GM18505 (cell line): ENCODE measurements at regions not wholly inside any gene's neighbourhood (a gene's known extent, or its start where the extent isn't known, plus 50 kb on each side); places are given as distances from the start of the nearest gene placed in this dataset.

Source experiments
- ATAC-seq: cut with Tn5 transposase; IDR thresholded peaks from one replicate; pipeline ENCODE4 v1.9.1; 2021; ENCODE audit not compliant: unreplicated experiment
- POLR2A ChIP-seq: IDR thresholded peaks from 4 replicates; pipeline ENCODE4 v1.6.1; 2011; ENCODE audit warnings: borderline replicate concordance; ENCODE audit not compliant: insufficient read depth, insufficient read length; ENCODE audit errors: extremely low read depth

DNA sequence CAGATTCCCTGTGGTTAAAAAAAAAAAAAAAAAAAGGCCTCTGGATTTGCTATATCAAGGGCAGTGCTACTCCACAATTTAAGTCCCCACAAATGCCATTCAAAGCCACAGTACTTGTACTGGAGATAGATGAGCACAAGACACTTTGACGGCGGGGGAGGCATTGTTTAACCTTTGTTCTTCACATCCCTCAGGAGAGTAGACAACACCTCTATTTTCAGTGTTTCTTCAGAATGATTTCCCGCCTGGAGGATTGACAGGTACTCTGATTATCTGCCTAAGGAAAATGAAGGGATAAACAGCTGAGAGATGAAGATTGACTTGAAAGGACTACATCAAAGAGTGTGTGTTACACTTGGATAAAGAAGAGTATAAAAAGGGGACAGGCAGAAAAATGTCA, 58.7 kb downstream of the OTOL1 start:
- no peak for ATAC-seq

DNA sequence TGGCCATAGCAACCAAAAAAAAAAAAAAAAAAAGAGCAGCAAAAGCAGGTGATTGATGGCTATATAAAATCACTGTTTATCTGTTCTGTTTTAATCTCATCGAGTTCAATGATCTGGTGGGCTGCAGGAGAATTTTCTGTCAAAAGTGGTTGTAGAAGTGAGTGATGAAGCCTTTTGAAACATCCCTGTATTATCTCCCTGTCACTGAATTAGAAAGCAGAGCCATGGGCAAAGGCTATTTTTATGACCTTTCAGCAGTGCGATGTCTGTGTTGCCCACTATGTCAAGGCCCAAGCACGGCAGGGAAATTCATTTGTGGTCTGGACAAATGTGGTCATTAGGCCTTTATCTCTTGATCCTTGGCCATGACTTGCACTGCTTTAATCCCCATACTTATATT, 59.9 kb downstream of the OTOL1 start:
- no peak for TF ChIP-seq POLR2A
- ATAC-seq = no peak

More for the DNA sequence above, 58.7 kb downstream of the OTOL1 start:
- no peak for TF ChIP-seq POLR2A

DNA sequence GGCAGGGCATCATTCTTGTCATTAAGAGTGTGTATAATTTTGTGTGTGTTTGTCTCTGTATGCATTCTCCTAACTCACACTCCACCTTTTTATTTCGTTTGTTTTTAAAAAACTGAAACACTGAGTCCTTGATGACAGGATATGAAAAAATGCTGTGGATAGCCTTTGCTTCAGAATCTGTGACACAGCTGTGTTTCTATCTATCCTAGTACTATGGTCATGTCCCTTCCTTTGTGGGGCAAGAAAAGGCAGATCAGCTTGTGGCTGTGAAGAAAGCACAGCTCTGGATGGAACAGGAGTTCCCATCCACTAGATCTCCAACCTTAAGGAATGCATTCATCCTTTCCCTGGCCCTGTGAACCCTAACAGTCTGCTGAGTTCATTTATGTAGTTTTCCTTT, 60.3 kb downstream of the OTOL1 start:
- TF ChIP-seq POLR2A = no peak
- ATAC-seq = no peak

DNA sequence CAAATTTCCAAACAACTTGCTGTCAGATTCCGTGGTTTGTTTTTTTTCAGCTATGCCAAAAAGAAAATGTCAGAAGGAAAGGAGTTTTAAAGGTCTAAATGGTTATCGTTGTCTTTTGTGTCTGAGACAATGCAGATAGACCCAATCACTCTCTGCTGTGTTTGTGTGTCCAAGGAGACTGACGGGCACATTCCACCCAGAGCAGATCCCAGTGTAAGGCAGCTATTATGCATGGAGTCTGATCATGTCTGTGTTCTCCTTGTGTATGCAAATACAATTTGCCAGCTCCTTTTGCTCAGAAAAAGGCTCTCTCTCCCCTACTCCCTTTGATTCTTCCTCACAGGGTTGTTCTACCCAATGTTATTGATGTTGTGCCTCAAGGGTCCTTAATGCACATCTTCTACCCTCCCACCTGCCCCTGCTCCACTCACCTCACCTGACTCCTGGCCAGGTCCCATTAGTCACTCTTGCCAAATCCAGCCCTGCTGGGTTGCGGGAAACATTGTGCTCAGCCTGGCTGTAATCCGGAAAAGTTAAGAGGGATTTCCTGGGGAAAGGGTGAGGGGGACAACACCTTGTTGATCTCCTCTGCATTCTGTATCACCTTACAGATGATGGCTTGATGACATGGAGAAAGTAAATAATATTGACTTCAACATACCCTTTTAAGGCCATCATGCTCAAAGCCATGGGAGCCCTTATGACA, 61.0 kb downstream of the OTOL1 start:
- ATAC-seq = no peak
- TF ChIP-seq POLR2A = no peak

DNA sequence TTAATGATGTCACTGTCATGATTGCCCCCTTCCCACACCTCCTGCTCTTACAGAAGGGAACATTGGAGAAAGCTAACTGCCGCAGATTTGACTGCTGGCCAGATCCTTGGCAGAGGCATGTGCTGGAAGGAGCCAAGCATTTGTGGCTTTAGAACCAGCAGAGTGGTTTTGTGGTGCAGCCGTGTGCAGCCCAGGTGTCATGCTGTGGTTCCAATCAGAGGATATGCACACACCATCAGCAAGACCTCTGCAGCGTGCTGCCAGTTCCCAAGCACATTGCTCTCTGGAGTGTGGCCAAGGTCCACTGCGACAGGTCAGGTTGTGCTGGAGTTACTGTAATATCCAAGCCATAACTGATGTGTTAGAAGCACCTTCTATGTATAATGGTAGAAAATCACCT, 61.6 kb downstream of the OTOL1 start:
- no peak for ATAC-seq
- TF ChIP-seq POLR2A = no peak

DNA sequence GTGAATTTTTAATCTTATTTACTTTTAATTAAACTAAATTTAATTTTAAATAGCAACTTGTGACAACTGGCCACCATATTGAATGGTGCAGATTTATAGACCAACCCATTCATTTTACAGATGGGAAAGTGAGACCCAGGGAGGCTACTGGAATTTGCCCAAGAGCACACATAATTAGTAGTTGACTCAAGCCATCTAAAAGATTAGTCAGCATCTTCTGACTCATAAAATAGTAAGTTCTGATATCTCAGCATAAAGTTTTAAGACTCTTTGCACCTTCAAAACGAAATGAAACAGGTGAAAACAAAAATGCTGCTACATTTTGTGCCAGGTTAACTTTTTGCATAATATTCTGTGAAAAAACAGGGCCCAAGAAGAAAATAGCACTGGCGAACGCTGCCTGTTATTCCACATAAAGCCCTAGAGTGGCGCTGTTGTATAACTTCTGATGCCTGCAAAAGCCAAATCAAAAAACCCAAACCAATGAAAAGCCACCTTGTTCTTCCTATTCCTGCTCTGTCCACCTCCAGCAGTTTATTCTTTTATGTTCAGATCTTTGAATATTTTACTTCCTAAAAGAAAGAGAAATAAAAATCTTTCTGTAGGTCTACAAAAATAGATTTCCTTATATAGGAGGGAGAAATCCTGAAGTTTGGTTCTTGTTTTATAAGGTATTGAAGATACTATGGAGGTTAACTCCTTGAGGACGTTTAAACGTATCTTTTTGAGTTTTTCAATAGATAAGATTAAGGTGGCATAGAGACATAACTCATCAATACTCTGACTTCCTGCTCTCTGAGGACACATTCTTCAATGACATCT, 62.8 kb downstream of the OTOL1 start:
- peak; percentile 63 for ATAC-seq
- no peak for TF ChIP-seq POLR2A

DNA sequence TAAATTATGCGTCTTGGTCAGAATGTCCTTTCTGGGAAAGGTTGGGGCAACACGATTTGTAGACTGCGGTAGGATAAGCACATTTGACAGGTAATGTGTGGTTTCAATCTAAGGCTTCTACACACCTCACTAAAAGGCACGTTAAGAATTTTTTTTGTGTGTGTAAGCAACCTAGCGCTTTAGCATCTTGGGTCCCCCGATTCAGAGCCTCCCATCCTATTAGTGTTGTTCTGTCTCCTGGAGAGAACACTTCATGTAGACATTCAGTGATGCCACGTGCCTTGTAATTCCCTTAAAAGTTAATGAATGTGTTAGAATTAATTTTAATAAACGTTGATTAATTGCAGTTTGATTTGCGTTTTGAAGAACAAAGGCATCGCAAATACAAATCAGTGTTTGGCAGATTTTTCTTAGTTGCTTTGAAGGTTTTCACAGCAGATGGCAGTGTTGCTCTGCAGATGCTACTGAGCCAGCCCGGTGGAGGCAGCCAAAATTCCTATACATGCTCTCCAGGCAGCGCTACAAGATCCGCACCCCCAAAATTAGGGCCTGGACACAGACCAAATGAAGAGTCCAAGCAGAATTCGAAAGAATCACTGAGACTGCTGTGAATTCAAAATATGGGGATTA, 63.5 kb downstream of the OTOL1 start:
- ATAC-seq = no peak
- no peak for TF ChIP-seq POLR2A

DNA sequence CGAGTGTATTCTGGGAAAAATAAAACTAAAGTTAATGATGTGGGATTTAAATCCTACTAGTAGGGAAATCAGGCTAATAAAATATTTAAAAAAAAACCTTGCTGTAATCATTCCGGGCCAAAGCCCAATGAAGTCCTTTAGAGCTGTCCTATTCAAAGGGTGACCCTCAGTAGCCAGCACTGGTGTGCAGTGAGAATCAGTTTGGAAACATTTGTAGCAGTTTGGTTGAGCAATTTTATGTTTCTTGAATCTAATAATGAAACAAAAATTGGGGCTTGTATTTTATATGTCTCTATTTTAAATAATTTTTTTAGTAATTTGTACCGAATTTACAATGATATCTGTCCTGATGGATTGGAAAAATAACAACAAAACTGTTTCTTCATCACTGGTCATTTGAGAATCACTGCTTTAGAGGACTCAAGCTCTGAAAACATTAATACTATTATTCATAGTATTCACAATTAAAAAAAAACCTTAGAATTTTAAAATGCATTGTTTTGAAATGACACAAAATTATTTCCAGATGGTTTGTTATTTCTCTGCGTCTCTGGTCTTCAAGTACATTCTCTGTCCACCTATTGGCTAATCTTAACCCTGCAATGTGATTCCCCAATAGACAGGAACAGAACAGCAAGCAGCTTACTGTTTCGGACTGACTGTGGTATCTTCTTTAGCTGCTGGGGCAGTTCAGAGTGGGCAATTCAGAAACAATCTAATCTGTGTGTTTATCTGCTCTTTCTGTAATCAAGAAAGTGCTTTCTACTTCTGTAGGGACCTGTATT, 71.2 kb downstream of the OTOL1 start:
- ATAC-seq = no peak
- no peak for TF ChIP-seq POLR2A

DNA sequence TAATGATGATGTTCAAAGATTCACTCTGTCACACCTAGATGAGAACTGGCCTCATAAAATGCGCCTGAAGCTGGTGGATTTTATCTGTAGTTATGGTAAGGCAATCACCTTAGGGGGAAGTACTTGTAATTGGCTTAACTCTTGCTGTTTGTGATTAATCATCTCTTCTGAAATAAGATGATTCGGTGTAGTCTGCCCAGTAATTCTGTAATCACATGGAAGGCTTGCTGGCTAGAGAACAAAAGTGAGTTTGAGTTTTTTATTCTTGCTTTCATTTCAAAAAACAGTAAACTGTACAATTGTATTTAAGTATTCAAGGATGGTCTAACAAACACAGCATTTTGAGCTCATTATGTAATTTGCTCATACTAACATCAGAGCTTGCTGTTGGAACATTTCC, 72.1 kb downstream of the OTOL1 start:
- ATAC-seq = no peak
- no peak for TF ChIP-seq POLR2A

DNA sequence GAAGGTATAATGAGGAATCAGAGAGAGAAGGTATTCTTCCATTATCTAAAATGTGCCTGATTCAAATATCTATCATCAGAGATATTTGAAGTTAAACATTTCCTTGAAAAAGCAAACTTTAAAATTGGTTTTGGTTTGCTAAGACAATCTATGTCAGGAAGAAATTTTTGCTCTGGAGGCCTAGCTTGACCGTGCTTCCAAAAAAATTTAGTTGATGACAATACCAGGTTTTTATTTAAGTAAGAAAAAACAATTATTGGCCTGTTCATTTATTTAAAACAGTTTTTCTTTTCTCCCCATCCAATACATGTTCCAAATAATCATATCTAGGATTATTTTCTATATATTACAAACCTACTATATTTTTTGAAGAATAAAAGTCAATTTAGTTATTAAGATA, 75.3 kb downstream of the OTOL1 start:
- no peak for TF ChIP-seq POLR2A
- ATAC-seq = no peak

DNA sequence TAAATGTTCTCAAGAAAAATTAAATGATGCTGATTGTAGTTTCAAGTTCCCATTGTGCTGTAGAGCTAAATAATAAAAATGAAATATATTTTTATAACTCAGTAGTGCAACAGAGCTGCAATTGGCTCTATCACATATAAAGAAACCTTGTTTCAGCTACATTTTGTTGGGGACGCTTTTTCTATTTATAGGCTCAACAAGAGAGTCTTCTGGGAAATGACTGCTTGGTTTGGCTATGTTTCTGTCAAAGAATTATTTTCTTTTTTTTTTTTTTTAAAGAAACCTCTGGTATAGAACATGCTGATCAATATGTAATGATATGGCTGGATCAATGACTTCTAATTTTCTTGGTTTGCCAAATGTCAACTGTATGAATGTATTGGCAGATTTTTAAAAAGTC, 76.5 kb downstream of the OTOL1 start:
- ATAC-seq = no peak
- TF ChIP-seq POLR2A = no peak

DNA sequence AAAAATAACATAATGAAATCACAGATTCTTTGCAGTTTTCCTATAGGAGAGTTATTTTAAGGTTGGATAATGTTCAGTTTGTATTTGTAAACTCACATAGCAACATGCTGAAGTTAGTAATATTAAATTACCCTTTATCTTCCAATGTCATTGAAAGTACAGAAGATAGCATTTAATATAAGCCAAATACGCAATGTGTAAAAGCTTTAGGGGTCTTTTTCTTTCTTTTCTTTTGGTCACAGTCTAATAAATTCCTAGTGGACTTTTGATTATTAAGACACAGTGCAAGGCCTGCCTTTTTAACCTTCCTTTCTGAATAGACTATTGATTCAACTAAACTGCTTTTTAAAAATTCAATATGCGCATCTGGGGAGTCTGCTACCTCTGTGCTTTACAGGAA, 79.3 kb downstream of the OTOL1 start:
- no peak for ATAC-seq
- no peak for TF ChIP-seq POLR2A

DNA sequence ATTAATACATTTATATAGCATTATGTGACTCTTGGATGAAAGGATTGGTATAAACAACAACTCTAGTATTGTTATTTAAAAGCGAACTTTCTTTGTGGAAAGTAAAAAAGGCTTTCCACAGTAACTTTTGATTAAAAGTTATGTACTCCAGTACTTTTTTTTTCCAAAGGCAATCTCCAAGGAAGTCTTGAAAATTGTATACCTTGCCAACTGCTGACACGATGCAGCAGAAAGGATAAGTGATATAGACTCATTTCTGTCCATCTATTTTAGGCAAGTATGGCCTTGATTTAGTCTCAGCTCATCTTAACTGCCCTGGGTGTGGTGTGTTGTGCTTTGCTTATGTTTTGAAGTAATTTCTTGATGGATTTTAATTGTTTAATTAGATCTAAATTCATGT, 79.7 kb downstream of the OTOL1 start:
- no peak for ATAC-seq
- TF ChIP-seq POLR2A = no peak
